CD4-positive, alpha-beta memory T cell (primary cell): ENCODE measurements at regions not wholly inside any gene's neighbourhood (a gene's known extent, or its start where the extent isn't known, plus 50 kb on each side); places are given as distances from the start of the nearest gene placed in this dataset.

Source experiments
- CTCF ChIA-PET: fragments of 350-600 bp; sonication (Branson Sonifier 250); formaldehyde crosslinking; loops from one replicate; lab custom pipeline; 2021; ENCODE audit warnings: inconsistent platforms; ENCODE audit not compliant: partially characterized antibody; lab: Charles Lee
- POLR2A ChIA-PET: fragments of 350-600 bp; sonication (Branson Sonifier 250); formaldehyde crosslinking; loops from one replicate; lab custom pipeline; 2021; ENCODE audit not compliant: partially characterized antibody; lab: Charles Lee
- DNase-seq, 5 donors: peaks; one replicate each; pipeline versions ENCODE4 v3.0.0 to v3.0.0-alpha.2; 2020 to 2022; ENCODE audit warnings: mixed read lengths in 1 of 5
- H3K27ac ChIP-seq: one replicate; pipeline ENCODE4 v1.7.0; 2013; ENCODE audit warnings: low read depth, low read length
- H3K27me3 ChIP-seq: 2 replicates; pipeline ENCODE4 v1.7.0; 2013; ENCODE audit warnings: mild to moderate bottlenecking, low read length, moderate library complexity; ENCODE audit not compliant: insufficient read depth
- H3K36me3 ChIP-seq: 2 replicates; pipeline ENCODE4 v1.7.0; 2013; ENCODE audit warnings: mild to moderate bottlenecking, low read length, moderate library complexity; ENCODE audit not compliant: insufficient read depth
- H3K4me1 ChIP-seq: 2 replicates; pipeline ENCODE4 v1.7.0; 2013; ENCODE audit warnings: mild to moderate bottlenecking, low read length, moderate library complexity; ENCODE audit not compliant: insufficient read depth
- H3K4me3 ChIP-seq, 2 donors: one replicate each; pipeline ENCODE4 v1.7.0; 2013; ENCODE audit warnings: low read length in 2 of 2, mild to moderate bottlenecking in 1 of 2
- H3K9me3 ChIP-seq, 2 donors: one replicate each; pipeline ENCODE4 v1.7.0; 2013; ENCODE audit warnings: low read length in 2 of 2, control low read depth in 1 of 2; ENCODE audit not compliant: control insufficient read depth in 1 of 2
- H3K27ac Mint-ChIP-seq, 7 donors: one replicate each; pipeline ENCODE4 v1.8.0; 2020 to 2021; ENCODE audit warnings: mixed read lengths in 7 of 7, mild to moderate bottlenecking in 6 of 7, inconsistent platforms in 3 of 7, moderate library complexity in 3 of 7
- H3K27me3 Mint-ChIP-seq, 2 donors: one replicate each; pipeline ENCODE4 v1.8.0; 2020 to 2021; ENCODE audit warnings: mixed read lengths in 2 of 2
- H3K36me3 Mint-ChIP-seq, 2 donors: one replicate each; pipeline ENCODE4 v1.8.0; 2020 to 2021; ENCODE audit warnings: mixed read lengths in 2 of 2, inconsistent platforms in 1 of 2, mild to moderate bottlenecking in 1 of 2
- H3K4me1 Mint-ChIP-seq, 4 donors: one replicate each; pipeline ENCODE4 v1.8.0; 2020 to 2021; ENCODE audit warnings: mixed read lengths in 4 of 4, mild to moderate bottlenecking in 1 of 4
- H3K4me3 Mint-ChIP-seq, 8 donors: one replicate each; pipeline ENCODE4 v1.8.0; 2020 to 2021; ENCODE audit warnings: mixed read lengths in 8 of 8, mild to moderate bottlenecking in 7 of 8, moderate library complexity in 6 of 8, inconsistent platforms in 3 of 8
- H3K9me3 Mint-ChIP-seq, 8 donors: one replicate each; pipeline ENCODE4 v1.8.0; 2020 to 2021; ENCODE audit warnings: mixed read lengths in 8 of 8, mild to moderate bottlenecking in 5 of 8, inconsistent platforms in 3 of 8, moderate library complexity in 1 of 8
- intact Hi-C: fragments of 100-400 bp; cut with micrococcal nuclease; formaldehyde crosslinking; loops from one replicate; pipeline ENCODE4 v1.15.1; 2023

DNA sequence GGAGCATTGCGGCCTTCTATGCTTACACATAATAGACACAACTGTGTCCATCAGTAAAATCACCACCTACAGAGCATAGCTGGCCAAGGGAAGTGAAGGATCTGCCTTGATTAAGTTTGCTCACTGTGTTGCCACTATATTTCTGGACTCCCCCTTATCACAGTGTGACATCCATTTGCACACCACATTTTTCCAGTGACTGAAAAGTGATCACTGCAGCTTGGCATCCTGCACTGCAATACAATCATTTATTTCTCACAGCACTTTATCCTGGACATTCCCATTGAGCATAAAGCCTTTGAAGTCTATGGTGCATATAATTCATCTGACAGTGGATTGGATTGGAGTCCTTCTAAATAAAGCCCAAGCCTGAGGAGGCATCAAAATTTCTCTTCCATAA, 217.2 kb downstream of the NOVA1 start:
- H3K9me3 Mint-ChIP-seq = peaks cover 2 to 38% (median 14%) of the 10 kb centered on the region in 8 donors
- no peak overlapping the region for H3K27ac Mint-ChIP-seq
- no peaks in the 10 kb centered on the region for H3K36me3 ChIP-seq
- H3K4me3 ChIP-seq = no peak overlapping the region
- H3K4me1 Mint-ChIP-seq = no peaks in the 10 kb centered on the region
- H3K4me1 ChIP-seq = no peaks in the 10 kb centered on the region
- no peak overlapping the region for H3K27ac ChIP-seq
- no peak overlapping the region for H3K4me3 Mint-ChIP-seq
- intact Hi-C loops = no loop called here
- no peaks in the 10 kb centered on the region for H3K36me3 Mint-ChIP-seq
- no peaks in the 10 kb centered on the region for H3K27me3 ChIP-seq
- CTCF ChIA-PET = no interaction called here
- H3K9me3 ChIP-seq = no peaks in the 10 kb centered on the region
- DNase-seq = no peak
- POLR2A ChIA-PET = no interaction called here
- H3K27me3 Mint-ChIP-seq = no peaks in the 10 kb centered on the region

DNA sequence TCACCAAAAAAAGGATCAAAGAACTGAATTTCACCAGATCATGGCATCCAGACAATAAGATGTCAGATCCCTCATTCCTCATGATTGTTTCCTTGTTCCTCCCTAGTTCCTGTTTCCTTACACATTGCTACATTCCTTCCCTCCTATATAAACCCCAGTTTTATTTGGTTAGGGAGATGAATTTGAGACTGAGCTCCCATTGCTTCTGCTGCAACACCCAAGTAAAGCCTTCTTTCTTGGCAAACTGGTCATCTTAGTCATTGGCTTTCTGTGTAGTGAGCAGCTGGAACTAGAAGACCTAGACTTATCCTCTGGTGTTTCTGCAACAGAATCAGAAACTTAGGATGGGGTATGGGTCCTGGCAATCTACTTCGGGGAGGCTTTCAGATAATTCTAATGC, 217.9 kb downstream of the NOVA1 start:
- Histone ChIP-seq H3K4me1 (no peaks in the 10 kb centered on the region), H3K36me3 (no peaks in the 10 kb centered on the region), H3K27ac (no peak overlapping the region), H3K9me3 (no peaks in the 10 kb centered on the region), H3K27me3 (no peaks in the 10 kb centered on the region), H3K4me3 (no peak overlapping the region)
- Mint-ChIP-seq H3K27me3 (no peaks in the 10 kb centered on the region), H3K36me3 (no peaks in the 10 kb centered on the region), H3K4me3 (no peak overlapping the region), H3K9me3 (peaks cover 2 to 38% (median 14%) of the 10 kb centered on the region in 8 donors), H3K4me1 (no peaks in the 10 kb centered on the region), H3K27ac (no peak overlapping the region)
- CTCF ChIA-PET = no interaction called here
- no peak for DNase-seq
- POLR2A ChIA-PET = no interaction called here
- intact Hi-C loops = no loop called here

DNA sequence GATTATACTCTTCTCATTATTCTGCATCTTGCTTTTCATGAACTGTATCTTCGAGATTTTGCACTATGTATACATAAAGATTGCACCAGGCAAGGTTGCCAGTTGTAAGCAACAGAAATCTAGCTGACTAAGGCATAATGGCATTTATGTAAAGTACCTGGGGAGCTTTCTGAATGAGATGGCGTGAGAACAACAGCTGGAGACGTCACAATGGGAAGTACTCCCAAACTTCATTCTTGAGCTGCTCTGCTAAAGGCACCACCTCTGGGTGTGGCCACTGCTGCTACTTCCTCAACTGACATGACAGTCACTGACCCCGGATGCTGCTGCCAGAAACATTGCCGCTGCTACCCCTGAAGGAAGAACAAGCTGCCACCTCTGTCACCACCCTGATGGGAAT, 220.7 kb downstream of the NOVA1 start:
- Histone ChIP-seq H3K4me3 (no peak overlapping the region), H3K9me3 (no peaks in the 10 kb centered on the region), H3K27ac (no peak overlapping the region), H3K36me3 (no peaks in the 10 kb centered on the region), H3K27me3 (no peaks in the 10 kb centered on the region), H3K4me1 (no peaks in the 10 kb centered on the region)
- Mint-ChIP-seq H3K36me3 (no peaks in the 10 kb centered on the region), H3K27me3 (no peaks in the 10 kb centered on the region), H3K4me3 (no peak overlapping the region), H3K27ac (no peak overlapping the region), H3K4me1 (no peaks in the 10 kb centered on the region), H3K9me3 (peaks cover 2 to 36% (median 22%) of the 10 kb centered on the region in 8 donors)
- CTCF ChIA-PET = interaction anchor here (1.0 kb wide), 1 partner anchor 13 kb away, joined by 3 read pairs; no protein-coding TSS in a partner anchor
- peak in 1 of 5 donors; percentile 34 for DNase-seq
- POLR2A ChIA-PET = no interaction called here
- intact Hi-C loops = no loop called here

DNA sequence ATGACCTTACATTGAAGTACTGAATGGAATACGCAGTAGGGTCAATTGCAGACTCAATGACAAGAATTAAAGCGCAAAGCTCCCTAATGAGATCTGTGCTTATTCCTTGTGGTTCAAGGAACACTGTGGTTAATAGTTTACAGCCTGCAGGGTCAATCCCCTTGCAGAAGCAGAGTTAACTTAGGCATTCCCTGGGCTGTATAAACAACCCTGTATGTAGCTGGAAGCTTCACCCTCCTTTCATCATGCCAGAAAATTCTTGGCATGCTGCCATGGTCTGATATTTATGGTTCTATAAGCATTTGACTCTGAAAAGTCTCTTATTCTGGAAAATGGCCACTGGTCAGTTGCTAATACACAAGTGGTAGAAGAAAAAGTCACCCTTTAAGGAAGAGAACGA, 227.7 kb downstream of the NOVA1 start:
- Histone ChIP-seq H3K27me3 (no peaks in the 10 kb centered on the region), H3K4me3 (no peak overlapping the region), H3K36me3 (no peaks in the 10 kb centered on the region), H3K9me3 (no peaks in the 10 kb centered on the region), H3K27ac (no peak overlapping the region), H3K4me1 (no peaks in the 10 kb centered on the region)
- DNase-seq = no peak
- Mint-ChIP-seq H3K4me1 (no peaks in the 10 kb centered on the region), H3K27me3 (no peaks in the 10 kb centered on the region), H3K27ac (no peak overlapping the region), H3K36me3 (no peaks in the 10 kb centered on the region), H3K9me3 (peaks cover 0 to 28% (median 16%) of the 10 kb centered on the region in 8 donors), H3K4me3 (no peak overlapping the region)
- CTCF ChIA-PET = no interaction called here
- intact Hi-C loops = no loop called here
- POLR2A ChIA-PET = no interaction called here

DNA sequence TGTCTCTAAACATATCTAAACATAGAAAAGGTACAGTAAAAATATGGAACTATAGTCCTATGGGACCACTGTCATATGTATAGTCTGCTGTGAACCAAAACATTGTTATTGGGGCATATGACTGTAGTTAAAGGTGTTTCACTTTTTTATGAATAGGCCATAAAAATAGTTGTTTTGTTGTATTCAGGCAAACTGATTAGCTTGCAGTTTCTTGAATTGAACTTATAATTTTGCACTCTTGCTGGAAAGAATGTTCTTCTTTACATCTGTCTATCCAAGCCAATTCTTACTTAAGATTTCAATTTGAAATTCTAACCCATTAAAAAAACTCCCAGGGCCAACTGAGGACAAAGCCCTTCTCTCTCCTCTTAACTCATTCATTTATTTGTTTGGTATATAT, 234.1 kb downstream of the NOVA1 start:
- Histone ChIP-seq H3K27me3 (no peaks in the 10 kb centered on the region), H3K36me3 (no peaks in the 10 kb centered on the region), H3K27ac (no peak overlapping the region), H3K4me1 (no peaks in the 10 kb centered on the region), H3K4me3 (no peak overlapping the region), H3K9me3 (peaks cover 0 to 4% of the 10 kb centered on the region in 2 donors)
- Mint-ChIP-seq H3K36me3 (no peaks in the 10 kb centered on the region), H3K27me3 (no peaks in the 10 kb centered on the region), H3K9me3 (peaks cover 0 to 27% (median 12%) of the 10 kb centered on the region in 8 donors), H3K4me1 (no peaks in the 10 kb centered on the region), H3K4me3 (no peak overlapping the region), H3K27ac (no peak overlapping the region)
- ChIA-PET CTCF (no interaction called here), POLR2A (no interaction called here)
- DNase-seq = no peak
- intact Hi-C loops = no loop called here

DNA sequence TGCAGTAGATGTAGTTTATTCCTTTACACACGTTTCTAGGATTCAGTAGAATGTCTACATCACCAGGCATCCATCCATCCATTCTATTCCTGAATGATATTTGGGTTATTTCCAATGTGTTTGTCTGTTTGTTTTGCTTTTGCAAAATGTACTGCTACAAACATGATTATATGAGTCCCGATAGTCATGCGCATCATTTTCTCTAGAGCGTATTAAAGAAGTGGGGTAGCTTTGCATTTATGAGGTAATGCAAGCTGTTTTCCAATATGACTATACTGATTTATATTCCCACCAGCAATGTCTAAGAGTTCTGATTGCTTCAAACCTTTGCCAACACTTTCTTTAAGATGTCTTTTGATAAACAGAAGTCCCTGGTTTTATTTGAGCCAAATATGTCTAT, 253.2 kb downstream of the NOVA1 start:
- no peaks in the 10 kb centered on the region for H3K36me3 ChIP-seq
- Mint-ChIP-seq H3K27me3 (no peaks in the 10 kb centered on the region), H3K4me3 (no peak overlapping the region), H3K36me3 (no peaks in the 10 kb centered on the region), H3K27ac (no peak overlapping the region), H3K9me3 (peaks cover 2 to 45% (median 26%) of the 10 kb centered on the region in 8 donors), H3K4me1 (no peaks in the 10 kb centered on the region)
- no peaks in the 10 kb centered on the region for H3K27me3 ChIP-seq
- no peak overlapping the region for H3K4me3 ChIP-seq
- no peaks in the 10 kb centered on the region for H3K4me1 ChIP-seq
- ChIA-PET CTCF (no interaction called here), POLR2A (no interaction called here)
- peaks cover 0 to 3% of the 10 kb centered on the region in 2 donors for H3K9me3 ChIP-seq
- DNase-seq = no peak
- no peak overlapping the region for H3K27ac ChIP-seq
- intact Hi-C loops = no loop called here

DNA sequence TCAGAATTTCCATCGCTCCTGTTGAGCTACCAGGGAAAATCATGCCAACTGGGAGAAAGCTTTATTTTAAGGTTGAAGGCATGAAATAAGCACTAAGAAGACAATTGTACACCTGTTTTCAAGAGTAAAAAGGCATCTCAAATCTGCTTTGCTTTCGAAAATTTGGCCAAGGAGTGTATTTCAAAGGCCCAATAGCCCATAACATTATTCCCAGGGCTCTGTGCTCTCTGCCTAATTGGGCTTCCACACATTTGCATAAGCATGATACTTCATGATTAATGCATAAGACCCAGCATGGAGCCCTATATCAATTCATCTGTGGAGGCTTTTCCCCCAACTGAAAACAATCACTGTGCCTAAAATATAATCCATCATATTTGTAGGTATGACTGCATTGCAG, 258.5 kb downstream of the NOVA1 start:
- Histone ChIP-seq H3K27me3 (no peaks in the 10 kb centered on the region), H3K4me3 (no peak overlapping the region), H3K27ac (no peak overlapping the region), H3K36me3 (no peaks in the 10 kb centered on the region), H3K9me3 (no peaks in the 10 kb centered on the region), H3K4me1 (no peaks in the 10 kb centered on the region)
- ChIA-PET POLR2A (no interaction called here), CTCF (no interaction called here)
- Mint-ChIP-seq H3K27ac (no peak overlapping the region), H3K4me3 (no peak overlapping the region), H3K27me3 (no peaks in the 10 kb centered on the region), H3K4me1 (no peaks in the 10 kb centered on the region), H3K36me3 (no peaks in the 10 kb centered on the region), H3K9me3 (peaks cover 0 to 22% (median 11%) of the 10 kb centered on the region in 8 donors)
- no peak for DNase-seq
- intact Hi-C loops = no loop called here

DNA sequence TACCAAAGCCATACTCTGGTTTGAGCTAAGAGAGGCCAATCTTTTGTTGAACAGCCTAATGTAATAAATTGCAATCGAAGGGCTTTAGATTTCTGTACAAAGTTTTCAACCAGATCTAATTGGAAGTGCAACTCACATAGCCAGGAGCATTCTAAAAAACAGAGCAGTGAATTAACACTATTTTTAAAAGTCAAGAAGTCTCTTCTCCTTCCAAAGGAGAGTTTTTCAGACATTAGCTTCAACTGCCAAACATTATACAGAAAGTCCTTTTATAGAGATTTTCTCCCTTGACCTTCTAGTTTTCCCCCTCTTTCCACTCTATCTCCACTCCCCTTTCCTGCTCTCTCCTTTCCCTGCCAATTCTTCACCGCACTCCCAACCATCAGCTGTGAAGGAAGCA, 259.6 kb downstream of the NOVA1 start:
- POLR2A ChIA-PET = no interaction called here
- H3K27me3 ChIP-seq = no peaks in the 10 kb centered on the region
- Mint-ChIP-seq H3K36me3 (no peaks in the 10 kb centered on the region), H3K4me1 (no peaks in the 10 kb centered on the region), H3K4me3 (no peak overlapping the region), H3K27me3 (no peaks in the 10 kb centered on the region), H3K9me3 (peaks cover 0 to 20% (median 8%) of the 10 kb centered on the region in 8 donors), H3K27ac (no peak overlapping the region)
- intact Hi-C loops = no loop called here
- no peaks in the 10 kb centered on the region for H3K9me3 ChIP-seq
- no peak for DNase-seq
- H3K36me3 ChIP-seq = no peaks in the 10 kb centered on the region
- no peak overlapping the region for H3K4me3 ChIP-seq
- CTCF ChIA-PET = no interaction called here
- no peaks in the 10 kb centered on the region for H3K4me1 ChIP-seq
- H3K27ac ChIP-seq = no peak overlapping the region
